Activated T-cell treated with anti-CD3 and anti-CD28 coated beads, Interleukin-2, amount 50 U/mL, for 72 hours (primary cell): ENCODE measurements at regions not wholly inside any gene's neighbourhood (a gene's known extent, or its start where the extent isn't known, plus 50 kb on each side); places are given as distances from the start of the nearest gene placed in this dataset.
"Not testable (repeated sequence)": the region's sequence is repeated elsewhere in the genome, so short reads cannot be mapped to it uniquely, and the experiment has no call there.

Source experiments
- ATAC-seq, 2 donors: fragments of 150-1000 bp; cut with Tn5 transposase; replicated peaks in 1 of 2; 2 replicates each; pipeline ENCODE4 v1.10.0; 2021; ENCODE audit warnings: moderate library complexity in 2 of 2, mild to moderate bottlenecking in 1 of 2
- DNase-seq, 2 donors: peaks; one replicate each; pipeline ENCODE4 v3.0.0; 2021 to 2022; ENCODE audit warnings: mixed read lengths in 1 of 2
- H3K27ac Mint-ChIP-seq: one replicate; pipeline ENCODE4 v1.8.0; 2022; ENCODE audit warnings: mild to moderate bottlenecking, moderate library complexity, mixed read lengths
- H3K27me3 Mint-ChIP-seq: one replicate; pipeline ENCODE4 v1.8.0; 2022; ENCODE audit warnings: low read depth, mixed read lengths
- H3K36me3 Mint-ChIP-seq, 2 donors: one replicate each; pipeline ENCODE4 v1.8.0; 2022; ENCODE audit warnings: mixed read lengths in 2 of 2, mild to moderate bottlenecking in 1 of 2; ENCODE audit not compliant: insufficient read depth in 2 of 2
- H3K4me1 Mint-ChIP-seq: one replicate; pipeline ENCODE4 v1.8.0; 2022; ENCODE audit warnings: low read depth, mixed read lengths
- H3K4me3 Mint-ChIP-seq, 2 donors: one replicate each; pipeline ENCODE4 v1.8.0; 2022; ENCODE audit warnings: mild to moderate bottlenecking in 2 of 2, mixed read lengths in 2 of 2, moderate library complexity in 2 of 2
- H3K9me3 Mint-ChIP-seq, 2 donors: one replicate each; pipeline ENCODE4 v1.8.0; 2022; ENCODE audit warnings: mixed read lengths in 2 of 2

GRCh38 chr7:136502162-136502561 is 366.3 kb upstream of the CHRM2 start:
- Mint-ChIP-seq H3K27me3 (no peaks in the 10 kb centered on the region), H3K4me3 (no peak overlapping the region), H3K4me1 (no peaks in the 10 kb centered on the region), H3K9me3 (peaks cover 6% of the 10 kb centered on the region in 2 donors), H3K27ac (no peak overlapping the region), H3K36me3 (no peaks in the 10 kb centered on the region)
- DNase-seq (no peak), ATAC-seq (no peak)

- no peak for DNase-seq
- Mint-ChIP-seq H3K9me3 (peaks cover 6% of the 10 kb centered on the region in 2 donors), H3K4me3 (no peak overlapping the region), H3K4me1 (no peaks in the 10 kb centered on the region), H3K27ac (no peak overlapping the region), H3K27me3 (no peaks in the 10 kb centered on the region), H3K36me3 (no peaks in the 10 kb centered on the region)
- ATAC-seq = no peak
Observed at GRCh38 chr7:136501151-136501550, 367.3 kb upstream of the CHRM2 start.

GRCh38 chr7:136496551-136496950 is 371.9 kb upstream of the CHRM2 start:
- DNase-seq (no peak), ATAC-seq (no peak)
- Mint-ChIP-seq H3K9me3 (peaks cover 6 to 9% of the 10 kb centered on the region in 2 donors), H3K27ac (no peak overlapping the region), H3K27me3 (no peaks in the 10 kb centered on the region), H3K4me3 (no peak overlapping the region), H3K36me3 (no peaks in the 10 kb centered on the region), H3K4me1 (no peaks in the 10 kb centered on the region)

GRCh38 chr7:136495081-136495480 is 373.4 kb upstream of the CHRM2 start:
- Mint-ChIP-seq H3K27ac (no peak overlapping the region), H3K4me1 (no peaks in the 10 kb centered on the region), H3K9me3 (peaks cover 6 to 9% of the 10 kb centered on the region in 2 donors), H3K4me3 (no peak overlapping the region), H3K36me3 (no peaks in the 10 kb centered on the region), H3K27me3 (no peaks in the 10 kb centered on the region)
- DNase-seq (no peak), ATAC-seq (no peak)

- Mint-ChIP-seq H3K36me3 (no peaks in the 10 kb centered on the region), H3K9me3 (peaks cover 2 to 5% of the 10 kb centered on the region in 2 donors), H3K27me3 (no peaks in the 10 kb centered on the region), H3K27ac (no peak overlapping the region), H3K4me3 (no peak overlapping the region), H3K4me1 (no peaks in the 10 kb centered on the region)
- DNase-seq = no peak
- ATAC-seq = no peak
Observed at GRCh38 chr7:136492366-136492765, 376.1 kb upstream of the CHRM2 start.

GRCh38 chr7:136489808-136490207 is 378.6 kb upstream of the CHRM2 start:
- ATAC-seq (no peak), DNase-seq (no peak)
- Mint-ChIP-seq H3K9me3 (peaks cover 2 to 5% of the 10 kb centered on the region in 2 donors), H3K27me3 (no peaks in the 10 kb centered on the region), H3K36me3 (no peaks in the 10 kb centered on the region), H3K4me3 (no peak overlapping the region), H3K4me1 (no peaks in the 10 kb centered on the region), H3K27ac (no peak overlapping the region)

- no peak overlapping the region for H3K27ac Mint-ChIP-seq
- no peaks in the 10 kb centered on the region for H3K27me3 Mint-ChIP-seq
- ATAC-seq = no peak
- H3K9me3 Mint-ChIP-seq = peaks cover 4 to 5% of the 10 kb centered on the region in 2 donors
- H3K36me3 Mint-ChIP-seq = no peaks in the 10 kb centered on the region
- no peak for DNase-seq
- no peak overlapping the region for H3K4me3 Mint-ChIP-seq
- H3K4me1 Mint-ChIP-seq = no peaks in the 10 kb centered on the region
Observed at GRCh38 chr7:136480901-136481300, 387.6 kb upstream of the CHRM2 start.

- no peak for DNase-seq
- Mint-ChIP-seq H3K4me3 (no peak overlapping the region), H3K4me1 (no peaks in the 10 kb centered on the region), H3K36me3 (no peaks in the 10 kb centered on the region), H3K27me3 (no peaks in the 10 kb centered on the region), H3K27ac (no peak overlapping the region), H3K9me3 (peaks cover 4 to 5% of the 10 kb centered on the region in 2 donors)
- no peak for ATAC-seq
Observed at GRCh38 chr7:136479922-136480321, 388.5 kb upstream of the CHRM2 start.

GRCh38 chr7:136470179-136470578 is 398.3 kb upstream of the CHRM2 start:
- Mint-ChIP-seq H3K4me3 (no peak overlapping the region), H3K27me3 (no peaks in the 10 kb centered on the region), H3K27ac (no peak overlapping the region), H3K36me3 (peaks cover 6 to 12% of the 10 kb centered on the region in 2 donors), H3K4me1 (no peaks in the 10 kb centered on the region), H3K9me3 (peaks cover 18 to 26% of the 10 kb centered on the region in 2 donors)
- DNase-seq (no peak), ATAC-seq (no peak)

GRCh38 chr7:136452949-136453348 is 415.5 kb upstream of the CHRM2 start:
- H3K4me1 Mint-ChIP-seq = no peaks in the 10 kb centered on the region
- peaks cover 0 to 2% of the 10 kb centered on the region in 2 donors for H3K36me3 Mint-ChIP-seq
- ATAC-seq = no peak

GRCh38 chr7:136446751-136447150 is 421.7 kb upstream of the CHRM2 start:
- Mint-ChIP-seq H3K4me1 (no peaks in the 10 kb centered on the region), H3K9me3 (peaks cover 8 to 13% of the 10 kb centered on the region in 2 donors), H3K27me3 (no peaks in the 10 kb centered on the region), H3K27ac (no peak overlapping the region), H3K4me3 (no peak overlapping the region), H3K36me3 (peaks cover 0 to 1% of the 10 kb centered on the region in 2 donors)
- DNase-seq (no peak), ATAC-seq (no peak)

More at GRCh38 chr7:136452949-136453348, 415.5 kb upstream of the CHRM2 start:
- H3K27me3 Mint-ChIP-seq = no peaks in the 10 kb centered on the region
- no peak for DNase-seq
- H3K27ac Mint-ChIP-seq = no peak overlapping the region
- H3K4me3 Mint-ChIP-seq = no peak overlapping the region
- H3K9me3 Mint-ChIP-seq = peaks cover 7 to 15% of the 10 kb centered on the region in 2 donors

GRCh38 chr7:136441835-136442234 is 426.6 kb upstream of the CHRM2 start:
- no peak for DNase-seq
- Mint-ChIP-seq H3K36me3 (peaks cover 0 to 1% of the 10 kb centered on the region in 2 donors), H3K27ac (no peak overlapping the region), H3K4me1 (no peaks in the 10 kb centered on the region), H3K9me3 (peaks cover 4 to 13% of the 10 kb centered on the region in 2 donors), H3K4me3 (no peak overlapping the region), H3K27me3 (no peaks in the 10 kb centered on the region)
- no peak for ATAC-seq

- not testable (repeated sequence) for ATAC-seq, H3K27me3 Mint-ChIP-seq, H3K36me3 Mint-ChIP-seq, H3K27ac Mint-ChIP-seq, H3K4me3 Mint-ChIP-seq, H3K4me1 Mint-ChIP-seq, DNase-seq
- H3K9me3 Mint-ChIP-seq = peaks cover 5 to 12% of the 10 kb centered on the region in 2 donors
Observed at GRCh38 chr7:136431736-136432135, 436.7 kb upstream of the CHRM2 start.

- H3K9me3 Mint-ChIP-seq = peaks cover 4 to 23% of the 10 kb centered on the region in 2 donors
- peaks cover 0 to 4% of the 10 kb centered on the region in 2 donors for H3K36me3 Mint-ChIP-seq
- no peak for DNase-seq
- no peaks in the 10 kb centered on the region for H3K27me3 Mint-ChIP-seq
- no peaks in the 10 kb centered on the region for H3K4me1 Mint-ChIP-seq
- no peak for ATAC-seq
- H3K27ac Mint-ChIP-seq = no peak overlapping the region
- H3K4me3 Mint-ChIP-seq = no peak overlapping the region
Observed at GRCh38 chr7:136424058-136424457, 444.4 kb upstream of the CHRM2 start.
